Stimulated activated CD4-positive, alpha-beta T cell treated with anti-CD3 and anti-CD28 coated beads, Interleukin-15, amount 100 ng/mL, for 24 hours (primary cell): ENCODE measurements at regions not wholly inside any gene's neighbourhood (a gene's known extent, or its start where the extent isn't known, plus 50 kb on each side); places are given as distances from the start of the nearest gene placed in this dataset.
"Not testable (repeated sequence)": the region's sequence is repeated elsewhere in the genome, so short reads cannot be mapped to it uniquely, and the experiment has no call there.

Source experiments
- DNase-seq: peaks from one replicate; pipeline ENCODE4 v3.0.0-alpha.2; 2020

GRCh38 chr1:221478050-221478949 is 263.6 kb downstream of the DUSP10 start:
- peak; percentile 59 for DNase-seq

GRCh38 chr1:221487781-221488524 is 253.9 kb downstream of the DUSP10 start:
- no peak for DNase-seq

GRCh38 chr1:221488550-221488949 is 253.3 kb downstream of the DUSP10 start:
- no peak for DNase-seq

GRCh38 chr1:221494670-221495069 is 247.2 kb downstream of the DUSP10 start:
- no peak for DNase-seq

GRCh38 chr1:221497046-221497445 is 244.8 kb downstream of the DUSP10 start:
- no peak for DNase-seq

GRCh38 chr1:221503268-221503667 is 238.6 kb downstream of the DUSP10 start:
- no peak for DNase-seq

GRCh38 chr1:221509575-221510355 is 232.1 kb downstream of the DUSP10 start:
- DNase-seq = no peak

GRCh38 chr1:221510793-221511503 is 230.9 kb downstream of the DUSP10 start:
- DNase-seq = no peak

- no peak for DNase-seq
These were observed 230.1 kb downstream of the DUSP10 start for GRCh38 chr1:221511797-221512196.

- DNase-seq = no peak
These were observed 227.1 kb downstream of the DUSP10 start for GRCh38 chr1:221514806-221515205.

GRCh38 chr1:221515496-221515895 is 226.4 kb downstream of the DUSP10 start:
- no peak for DNase-seq

GRCh38 chr1:221517961-221518360 is 223.9 kb downstream of the DUSP10 start:
- no peak for DNase-seq

- no peak for DNase-seq
These were observed 221.6 kb downstream of the DUSP10 start for GRCh38 chr1:221520250-221520649.

- no peak for DNase-seq
These were observed 220.2 kb downstream of the DUSP10 start for GRCh38 chr1:221521686-221522085.

GRCh38 chr1:221522529-221522940 is 219.4 kb downstream of the DUSP10 start:
- no peak for DNase-seq

GRCh38 chr1:221525749-221526148 is 216.1 kb downstream of the DUSP10 start:
- DNase-seq = no peak

GRCh38 chr1:221527302-221527701 is 214.6 kb downstream of the DUSP10 start:
- DNase-seq = no peak

GRCh38 chr1:221527886-221528624 is 213.8 kb downstream of the DUSP10 start:
- no peak for DNase-seq

- DNase-seq = not testable (repeated sequence)
These were observed 211.7 kb downstream of the DUSP10 start for GRCh38 chr1:221530159-221530558.

- no peak for DNase-seq
These were observed 211.1 kb downstream of the DUSP10 start for GRCh38 chr1:221530791-221531190.

GRCh38 chr1:221532071-221532773 is 209.7 kb downstream of the DUSP10 start:
- DNase-seq = no peak
